HuH-7.5 (cell line): ENCODE measurements at regions not wholly inside any gene's neighbourhood (a gene's known extent, or its start where the extent isn't known, plus 50 kb on each side); places are given as distances from the start of the nearest gene placed in this dataset.
"Not testable (repeated sequence)": the region's sequence is repeated elsewhere in the genome, so short reads cannot be mapped to it uniquely, and the experiment has no call there.

Experiments used
- DNase-seq: peaks from one replicate; pipeline ENCODE4 v3.0.0; 2011; ENCODE audit warnings: low spot score

GRCh38 chr5:32842813-32843530 lies 131.9 kb downstream of the NPR3 start:
- no peak for DNase-seq

- no peak for DNase-seq
Observed at GRCh38 chr5:32843531-32843895, 132.4 kb downstream of the NPR3 start.

- no peak for DNase-seq
Observed at GRCh38 chr5:32845171-32845570, 134.1 kb downstream of the NPR3 start.

GRCh38 chr5:32848120-32848519 lies 137.0 kb downstream of the NPR3 start:
- DNase-seq: no peak

- no peak for DNase-seq
Observed at GRCh38 chr5:32848681-32849080, 137.6 kb downstream of the NPR3 start.

GRCh38 chr5:32850817-32851496 lies 139.8 kb downstream of the NPR3 start:
- DNase-seq: no peak

- DNase-seq: no peak
Observed at GRCh38 chr5:32851559-32852173, 140.5 kb downstream of the NPR3 start.

GRCh38 chr5:32852535-32852934 lies 141.4 kb downstream of the NPR3 start:
- no peak for DNase-seq

- DNase-seq: no peak
Observed at GRCh38 chr5:32852976-32853375, 141.9 kb downstream of the NPR3 start.

- DNase-seq: no peak
Observed at GRCh38 chr5:32854473-32854872, 143.4 kb downstream of the NPR3 start.

- no peak for DNase-seq
Observed at GRCh38 chr5:32859211-32859641, 148.1 kb downstream of the NPR3 start.

- DNase-seq: no peak
Observed at GRCh38 chr5:32865475-32865874, 154.4 kb downstream of the NPR3 start.

- no peak for DNase-seq
Observed at GRCh38 chr5:32866138-32866537, 155.0 kb downstream of the NPR3 start.

- DNase-seq: no peak
Observed at GRCh38 chr5:32869216-32869615, 158.1 kb downstream of the NPR3 start.

GRCh38 chr5:32876791-32877190 lies 165.7 kb downstream of the NPR3 start:
- DNase-seq: no peak

- DNase-seq: not testable (repeated sequence)
Observed at GRCh38 chr5:32879364-32879763, 168.2 kb downstream of the NPR3 start.

GRCh38 chr5:32880796-32881195 lies 169.7 kb downstream of the NPR3 start:
- DNase-seq: no peak

- DNase-seq: no peak
Observed at GRCh38 chr5:32887390-32887789, 176.3 kb downstream of the NPR3 start.

- no peak for DNase-seq
Observed at GRCh38 chr5:32889078-32889477, 178.0 kb downstream of the NPR3 start.

- DNase-seq: no peak
Observed at GRCh38 chr5:32903613-32904012, 192.5 kb downstream of the NPR3 start.

- no peak for DNase-seq
Observed at GRCh38 chr5:32908641-32909040, 197.5 kb downstream of the NPR3 start.

- DNase-seq: no peak
Observed at GRCh38 chr5:32909207-32909606, 198.1 kb downstream of the NPR3 start.

GRCh38 chr5:32916648-32917047 lies 205.5 kb downstream of the NPR3 start:
- no peak for DNase-seq
